SJCRH30 (cell line): ENCODE measurements at regions not wholly inside any gene's neighbourhood (a gene's known extent, or its start where the extent isn't known, plus 50 kb on each side); places are given as distances from the start of the nearest gene placed in this dataset.
A peak's percentile ranks its signal among the peaks of the same experiment; 100 is the strongest.
"Not testable (repeated sequence)": the region's sequence is repeated elsewhere in the genome, so short reads cannot be mapped to it uniquely, and the experiment has no call there.

Experiments
- DNase-seq, 2 experiments: peaks; one replicate each; pipeline ENCODE4 v3.0.0-alpha.2; 2015 to 2020
- H3K27ac ChIP-seq: fragments of 250-450 bp; sonication (Bioruptor Pico); 2 replicates; pipeline ENCODE4 v1.5.1; 2020; ENCODE audit warnings: mild to moderate bottlenecking, moderate library complexity
- H3K27me3 ChIP-seq: fragments of 250-450 bp; sonication (Bioruptor Pico); 2 replicates; pipeline ENCODE4 v1.5.1; 2020; ENCODE audit warnings: mild to moderate bottlenecking, moderate library complexity
- H3K36me3 ChIP-seq: fragments of 250-450 bp; sonication (Bioruptor Pico); 2 replicates; pipeline ENCODE4 v1.5.1; 2020; ENCODE audit warnings: mild to moderate bottlenecking, moderate library complexity
- H3K4me1 ChIP-seq: fragments of 250-450 bp; sonication (Bioruptor Pico); 2 replicates; pipeline ENCODE4 v1.5.1; 2020; ENCODE audit warnings: mild to moderate bottlenecking, moderate library complexity
- H3K4me3 ChIP-seq: fragments of 250-450 bp; sonication (Bioruptor Pico); 2 replicates; pipeline ENCODE4 v1.5.1; 2020; ENCODE audit warnings: mild to moderate bottlenecking, moderate library complexity
- H3K9me3 ChIP-seq: fragments of 250-450 bp; sonication (Bioruptor Pico); replicated peaks from 2 replicates; pipeline ENCODE4 v1.5.1; 2020; ENCODE audit warnings: mild to moderate bottlenecking, moderate library complexity

GRCh38 chr4:1544861-1545281 lies 138.6 kb upstream of the NKX1-1 start:
- no peak overlapping the region for H3K4me3 ChIP-seq
- H3K4me1 ChIP-seq: peaks cover 35% of the 10 kb centered on the region
- no peaks in the 10 kb centered on the region for H3K9me3 ChIP-seq
- H3K27me3 ChIP-seq: no peaks in the 10 kb centered on the region
- peak overlapping the region; percentile 37 for H3K27ac ChIP-seq
- peak; percentile 42 to 63 for DNase-seq
- H3K36me3 ChIP-seq: no peaks in the 10 kb centered on the region

- not testable (repeated sequence) for DNase-seq, H3K9me3 ChIP-seq, H3K4me3 ChIP-seq, H3K27me3 ChIP-seq, H3K36me3 ChIP-seq
- peaks cover 39% of the 10 kb centered on the region for H3K4me1 ChIP-seq
- peak overlapping the region; percentile 37 for H3K27ac ChIP-seq
Observed at GRCh38 chr4:1544435-1544834, 138.2 kb upstream of the NKX1-1 start.

GRCh38 chr4:1543976-1544375 lies 137.7 kb upstream of the NKX1-1 start:
- Histone ChIP-seq H3K36me3 (no peaks in the 10 kb centered on the region), H3K27ac (no peak overlapping the region), H3K27me3 (no peaks in the 10 kb centered on the region), H3K4me3 (no peak overlapping the region), H3K9me3 (no peaks in the 10 kb centered on the region), H3K4me1 (peaks cover 39% of the 10 kb centered on the region)
- no peak for DNase-seq

- H3K4me3 ChIP-seq: no peak overlapping the region
- peaks cover 39% of the 10 kb centered on the region for H3K4me1 ChIP-seq
- H3K27me3 ChIP-seq: no peaks in the 10 kb centered on the region
Observed at GRCh38 chr4:1543561-1543960, 137.3 kb upstream of the NKX1-1 start.

GRCh38 chr4:1542516-1543320 lies 136.5 kb upstream of the NKX1-1 start:
- DNase-seq: no peak
- no peak overlapping the region for H3K4me3 ChIP-seq
- no peaks in the 10 kb centered on the region for H3K9me3 ChIP-seq
- no peaks in the 10 kb centered on the region for H3K27me3 ChIP-seq
- no peak overlapping the region for H3K27ac ChIP-seq
- H3K36me3 ChIP-seq: no peaks in the 10 kb centered on the region
- peaks cover 42% of the 10 kb centered on the region for H3K4me1 ChIP-seq

More at GRCh38 chr4:1543561-1543960, 137.3 kb upstream of the NKX1-1 start:
- Histone ChIP-seq H3K9me3 (no peaks in the 10 kb centered on the region), H3K27ac (no peak overlapping the region), H3K36me3 (no peaks in the 10 kb centered on the region)
- no peak for DNase-seq

- Histone ChIP-seq H3K4me1 (peaks cover 44% of the 10 kb centered on the region), H3K27me3 (no peaks in the 10 kb centered on the region), H3K4me3 (no peak overlapping the region), H3K9me3 (no peaks in the 10 kb centered on the region), H3K36me3 (no peaks in the 10 kb centered on the region), H3K27ac (no peak overlapping the region)
- DNase-seq: no peak
Observed at GRCh38 chr4:1542226-1542490, 135.9 kb upstream of the NKX1-1 start.

- Histone ChIP-seq H3K9me3 (no peaks in the 10 kb centered on the region), H3K27me3 (no peaks in the 10 kb centered on the region), H3K4me1 (peaks cover 43% of the 10 kb centered on the region), H3K27ac (no peak overlapping the region), H3K4me3 (no peak overlapping the region), H3K36me3 (no peaks in the 10 kb centered on the region)
- DNase-seq: no peak
Observed at GRCh38 chr4:1541449-1542225, 135.4 kb upstream of the NKX1-1 start.

GRCh38 chr4:1540601-1541375 lies 134.5 kb upstream of the NKX1-1 start:
- no peaks in the 10 kb centered on the region for H3K36me3 ChIP-seq
- H3K4me3 ChIP-seq: no peak overlapping the region
- H3K27ac ChIP-seq: peak overlapping the region; percentile 81
- no peaks in the 10 kb centered on the region for H3K27me3 ChIP-seq
- H3K9me3 ChIP-seq: no peaks in the 10 kb centered on the region
- H3K4me1 ChIP-seq: peaks cover 43% of the 10 kb centered on the region
- DNase-seq: no peak

GRCh38 chr4:1539859-1540600 lies 133.8 kb upstream of the NKX1-1 start:
- Histone ChIP-seq H3K27ac (peak overlapping the region; percentile 81), H3K36me3 (no peaks in the 10 kb centered on the region), H3K9me3 (no peaks in the 10 kb centered on the region), H3K27me3 (no peaks in the 10 kb centered on the region), H3K4me3 (peak overlapping the region; percentile 5), H3K4me1 (peaks cover 43% of the 10 kb centered on the region)
- DNase-seq: no peak

- Histone ChIP-seq H3K4me3 (peak overlapping the region; percentile 5), H3K4me1 (peaks cover 36% of the 10 kb centered on the region), H3K27me3 (no peaks in the 10 kb centered on the region), H3K9me3 (no peaks in the 10 kb centered on the region), H3K27ac (peak overlapping the region; percentile 81), H3K36me3 (no peaks in the 10 kb centered on the region)
- peak; percentile 94 to 95 for DNase-seq
Observed at GRCh38 chr4:1538941-1539772, 132.9 kb upstream of the NKX1-1 start.

- H3K4me3 ChIP-seq: no peak overlapping the region
- H3K36me3 ChIP-seq: no peaks in the 10 kb centered on the region
- peaks cover 36% of the 10 kb centered on the region for H3K4me1 ChIP-seq
- peak overlapping the region; percentile 40 for H3K27ac ChIP-seq
- DNase-seq: peak in 1 of 2 experiments; percentile 38
- no peaks in the 10 kb centered on the region for H3K27me3 ChIP-seq
- no peaks in the 10 kb centered on the region for H3K9me3 ChIP-seq
Observed at GRCh38 chr4:1538096-1538410, 131.8 kb upstream of the NKX1-1 start.

- Histone ChIP-seq H3K27ac (peak overlapping the region; percentile 40), H3K9me3 (no peaks in the 10 kb centered on the region), H3K27me3 (no peaks in the 10 kb centered on the region), H3K36me3 (no peaks in the 10 kb centered on the region), H3K4me3 (no peak overlapping the region), H3K4me1 (peaks cover 36% of the 10 kb centered on the region)
- DNase-seq: no peak
Observed at GRCh38 chr4:1537410-1538095, 131.3 kb upstream of the NKX1-1 start.

- H3K36me3 ChIP-seq: no peaks in the 10 kb centered on the region
- no peak overlapping the region for H3K27ac ChIP-seq
- H3K27me3 ChIP-seq: no peaks in the 10 kb centered on the region
- no peak overlapping the region for H3K4me3 ChIP-seq
- H3K4me1 ChIP-seq: peaks cover 36% of the 10 kb centered on the region
- no peaks in the 10 kb centered on the region for H3K9me3 ChIP-seq
- no peak for DNase-seq
Observed at GRCh38 chr4:1536579-1537409, 130.6 kb upstream of the NKX1-1 start.
